GM18511 (cell line): ENCODE measurements at regions not wholly inside any gene's neighbourhood (a gene's known extent, or its start where the extent isn't known, plus 50 kb on each side); places are given as distances from the start of the nearest gene placed in this dataset.

Experiments used
- ATAC-seq: cut with Tn5 transposase; IDR thresholded peaks from one replicate; pipeline ENCODE4 v1.9.1; 2021; ENCODE audit warnings: mild to moderate bottlenecking, moderate library complexity; ENCODE audit not compliant: unreplicated experiment

GRCh38 chr2:147712051-147712450 is 132.8 kb upstream of the ACVR2A start:
- ATAC-seq = no peak

GRCh38 chr2:147711031-147711430 is 133.8 kb upstream of the ACVR2A start:
- ATAC-seq = no peak

GRCh38 chr2:147709655-147710054 is 135.2 kb upstream of the ACVR2A start:
- no peak for ATAC-seq

GRCh38 chr2:147703171-147703570 is 141.7 kb upstream of the ACVR2A start:
- ATAC-seq = no peak

GRCh38 chr2:147698166-147698565 is 146.7 kb upstream of the ACVR2A start:
- ATAC-seq = no peak

GRCh38 chr2:147696426-147696825 is 148.4 kb upstream of the ACVR2A start:
- no peak for ATAC-seq

- ATAC-seq = peak; percentile 99
Observed at GRCh38 chr2:147689220-147689909, 155.5 kb upstream of the ACVR2A start.

GRCh38 chr2:147688242-147688641 is 156.6 kb upstream of the ACVR2A start:
- ATAC-seq = no peak

- ATAC-seq = no peak
Observed at GRCh38 chr2:147686365-147686764, 158.5 kb upstream of the ACVR2A start.

GRCh38 chr2:147684903-147685302 is 159.9 kb upstream of the ACVR2A start:
- ATAC-seq = no peak

GRCh38 chr2:147683380-147683779 is 161.4 kb upstream of the ACVR2A start:
- ATAC-seq = no peak

GRCh38 chr2:147681093-147681492 is 163.7 kb upstream of the ACVR2A start:
- no peak for ATAC-seq

GRCh38 chr2:147679955-147680531 is 164.8 kb upstream of the ACVR2A start:
- no peak for ATAC-seq

- no peak for ATAC-seq
Observed at GRCh38 chr2:147679191-147679954, 165.5 kb upstream of the ACVR2A start.

- no peak for ATAC-seq
Observed at GRCh38 chr2:147665105-147665504, 179.7 kb upstream of the ACVR2A start.

GRCh38 chr2:147663962-147664361 is 180.9 kb upstream of the ACVR2A start:
- peak; percentile 31 for ATAC-seq

GRCh38 chr2:147663153-147663961 is 181.5 kb upstream of the ACVR2A start:
- ATAC-seq = peak; percentile 87

GRCh38 chr2:147662221-147662620 is 182.6 kb upstream of the ACVR2A start:
- no peak for ATAC-seq

- no peak for ATAC-seq
Observed at GRCh38 chr2:147660680-147661079, 184.1 kb upstream of the ACVR2A start.

- peak; percentile 29 for ATAC-seq
Observed at GRCh38 chr2:147659051-147659450, 185.8 kb upstream of the ACVR2A start.
